ENCODE measurements at regions not wholly inside any gene's neighbourhood (a gene's known extent, or its start where the extent isn't known, plus 50 kb on each side); places are given as distances from the start of the nearest gene placed in this dataset.
"Not testable (repeated sequence)": the region's sequence is repeated elsewhere in the genome, so short reads cannot be mapped to it uniquely, and the experiment has no call there.

DNA sequence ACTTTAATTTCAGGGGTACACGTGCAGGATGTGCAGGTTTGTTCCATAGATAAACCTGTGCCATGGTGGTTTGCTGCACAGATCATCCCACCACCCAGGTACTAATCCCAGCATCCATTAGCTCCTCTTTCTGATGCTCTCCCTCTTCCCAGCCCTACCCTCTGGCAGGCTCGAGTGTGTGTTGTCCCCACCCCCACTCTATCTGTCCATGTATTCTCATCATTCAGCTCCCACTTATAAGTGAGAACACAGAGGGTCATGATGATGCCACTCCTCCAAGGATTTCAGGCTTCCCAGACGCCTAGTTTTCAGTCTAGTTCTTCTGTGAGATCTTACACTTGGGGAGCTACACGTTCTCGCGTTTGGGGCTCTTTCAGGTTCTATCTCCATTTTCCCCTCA is 93.4 kb upstream of the NBPF11 start:
- TF ChIP-seq, protein P1, sequence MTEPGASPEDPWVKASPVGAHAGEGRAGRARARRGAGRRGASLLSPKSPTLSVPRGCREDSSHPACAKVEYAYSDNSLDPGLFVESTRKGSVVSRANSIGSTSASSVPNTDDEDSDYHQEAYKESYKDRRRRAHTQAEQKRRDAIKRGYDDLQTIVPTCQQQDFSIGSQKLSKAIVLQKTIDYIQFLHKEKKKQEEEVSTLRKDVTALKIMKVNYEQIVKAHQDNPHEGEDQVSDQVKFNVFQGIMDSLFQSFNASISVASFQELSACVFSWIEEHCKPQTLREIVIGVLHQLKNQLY (CRISPR knock-in tag; IDR thresholded peaks at IDR 0.05) = not testable (repeated sequence)
- TF ChIP-seq, protein P2, sequence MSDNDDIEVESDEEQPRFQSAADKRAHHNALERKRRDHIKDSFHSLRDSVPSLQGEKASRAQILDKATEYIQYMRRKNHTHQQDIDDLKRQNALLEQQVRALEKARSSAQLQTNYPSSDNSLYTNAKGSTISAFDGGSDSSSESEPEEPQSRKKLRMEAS (CRISPR knock-in tag; IDR thresholded peaks at IDR 0.05) = not testable (repeated sequence)
- not testable (repeated sequence) for TF ChIP-seq ESRRA (CRISPR knock-in tag; IDR thresholded peaks at IDR 0.05; ENCODE audit: borderline replicate concordance); SMAD3 (CRISPR knock-in tag; IDR thresholded peaks at IDR 0.05; ENCODE audit: borderline replicate concordance); ZNF121 (CRISPR knock-in tag; IDR thresholded peaks at IDR 0.05)
